T follicular helper cell (primary cell): ENCODE measurements at regions not wholly inside any gene's neighbourhood (a gene's known extent, or its start where the extent isn't known, plus 50 kb on each side); places are given as distances from the start of the nearest gene placed in this dataset.

ENCODE experiments used
- DNase-seq: peaks from one replicate; pipeline ENCODE4 v3.0.0-alpha.2; 2020; ENCODE audit warnings: low read depth

DNA sequence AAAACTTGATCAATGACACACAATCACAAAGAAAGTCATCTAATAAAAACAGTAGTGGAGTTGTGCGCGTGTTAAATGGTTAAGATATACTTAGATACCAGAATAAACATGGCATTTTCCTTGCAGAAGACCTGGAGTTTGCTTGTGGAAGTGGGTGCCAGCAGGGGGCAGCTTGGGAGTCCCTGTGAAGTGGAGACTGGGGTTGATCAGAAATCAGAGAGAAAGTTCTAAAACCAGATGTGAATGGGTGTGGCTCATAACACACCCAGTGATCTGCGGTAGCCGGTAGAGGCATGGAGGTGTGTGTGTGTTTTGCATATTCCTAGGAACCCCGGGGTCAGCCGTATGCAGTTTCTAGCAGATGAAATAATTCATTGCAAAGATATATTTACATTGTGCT lies 300.1 kb upstream of the TRIB2 start:
- peak; percentile 50 for DNase-seq

DNA sequence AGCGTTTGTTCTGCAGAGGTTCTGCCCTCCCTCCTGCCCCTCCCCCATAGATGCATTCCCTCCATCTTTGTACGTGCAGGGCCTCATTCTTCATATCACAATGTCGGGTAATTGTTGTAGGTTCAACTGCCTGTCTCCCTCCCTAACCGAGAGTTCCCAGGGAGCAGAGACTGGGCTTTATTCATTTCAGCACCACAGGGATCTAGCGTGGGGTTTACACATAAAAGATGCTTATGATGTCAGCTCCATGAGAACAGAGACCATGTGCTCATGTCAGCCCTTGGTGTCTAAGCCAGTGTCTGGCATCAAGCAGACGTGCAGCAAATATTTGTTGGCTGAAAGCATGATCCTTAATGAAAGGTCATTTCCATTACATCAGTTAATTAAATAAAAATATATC lies 298.9 kb upstream of the TRIB2 start:
- DNase-seq = no peak

DNA sequence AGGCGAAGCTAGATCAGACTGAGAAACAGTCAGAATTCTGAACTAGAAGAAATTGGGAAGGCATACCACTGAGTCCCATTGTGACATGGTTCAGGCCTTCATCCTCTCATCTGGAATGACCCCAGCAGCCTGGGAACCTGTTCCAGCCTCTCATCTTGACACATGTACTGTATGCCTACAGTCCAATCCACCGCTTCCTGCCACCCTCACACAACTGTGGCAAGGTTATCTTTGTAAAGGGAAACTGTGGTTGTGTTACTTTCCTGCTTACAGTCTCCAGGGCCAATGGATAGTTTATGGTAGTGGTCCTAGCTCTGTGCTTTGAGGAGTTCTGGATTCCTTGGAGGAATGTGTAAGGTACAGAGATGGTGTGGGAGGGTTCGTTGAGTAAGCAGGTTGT lies 296.9 kb upstream of the TRIB2 start:
- no peak for DNase-seq

DNA sequence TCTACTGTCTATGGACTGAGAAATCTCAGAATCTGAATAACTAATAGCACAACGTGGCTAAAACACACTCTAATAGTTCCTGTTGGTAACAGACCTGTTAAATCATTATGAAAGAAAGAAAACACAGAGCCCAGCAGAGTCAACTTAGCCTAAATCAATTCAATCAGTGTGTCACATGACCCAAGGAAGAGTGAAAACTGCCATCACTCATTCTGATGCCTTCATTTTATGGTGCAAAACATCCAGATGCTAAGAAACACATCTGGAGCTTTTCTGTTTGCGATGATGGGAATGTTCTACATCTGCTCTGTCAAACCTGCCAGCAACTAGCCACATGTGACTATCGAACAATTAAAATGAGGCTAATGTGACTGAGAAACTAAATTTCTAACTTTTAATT lies 295.7 kb upstream of the TRIB2 start:
- no peak for DNase-seq

DNA sequence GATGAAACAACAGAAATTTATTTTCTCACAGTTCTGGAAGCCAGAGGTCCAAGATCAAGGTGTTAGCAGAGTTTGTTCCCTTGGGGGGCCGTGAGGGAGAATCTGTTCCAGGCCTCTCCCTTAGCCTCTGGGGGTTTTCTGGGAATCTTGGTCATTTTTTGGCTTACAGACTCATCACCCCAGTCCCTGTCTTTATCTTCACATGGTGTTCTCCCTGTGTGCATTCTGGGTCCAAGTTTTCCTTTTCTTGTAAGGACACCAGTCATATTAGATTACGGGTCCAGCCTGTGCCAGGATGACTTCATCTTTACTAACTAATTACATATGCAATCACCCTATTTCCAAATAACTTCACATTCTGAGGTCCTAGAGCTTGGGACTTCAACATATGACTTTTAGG lies 292.5 kb upstream of the TRIB2 start:
- no peak for DNase-seq

DNA sequence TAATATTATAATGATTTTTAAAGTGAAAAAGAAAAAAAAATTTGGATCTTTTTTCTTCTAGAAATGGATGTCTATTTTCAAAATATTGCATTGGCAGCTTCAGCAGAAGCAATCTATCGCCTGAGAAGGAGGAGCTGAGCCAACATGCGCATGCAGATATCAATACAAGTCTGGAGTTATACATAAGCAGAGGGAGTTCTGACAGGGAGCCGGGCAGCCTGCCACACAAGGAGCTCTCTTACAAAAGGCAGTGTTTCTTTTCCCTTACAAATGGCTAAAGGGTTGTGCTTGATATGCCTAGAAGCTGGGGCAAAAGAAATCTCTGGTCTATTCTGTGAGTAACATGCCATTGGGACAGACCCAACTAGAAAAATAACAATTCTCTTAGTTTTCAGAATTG lies 291.9 kb upstream of the TRIB2 start:
- DNase-seq = no peak

DNA sequence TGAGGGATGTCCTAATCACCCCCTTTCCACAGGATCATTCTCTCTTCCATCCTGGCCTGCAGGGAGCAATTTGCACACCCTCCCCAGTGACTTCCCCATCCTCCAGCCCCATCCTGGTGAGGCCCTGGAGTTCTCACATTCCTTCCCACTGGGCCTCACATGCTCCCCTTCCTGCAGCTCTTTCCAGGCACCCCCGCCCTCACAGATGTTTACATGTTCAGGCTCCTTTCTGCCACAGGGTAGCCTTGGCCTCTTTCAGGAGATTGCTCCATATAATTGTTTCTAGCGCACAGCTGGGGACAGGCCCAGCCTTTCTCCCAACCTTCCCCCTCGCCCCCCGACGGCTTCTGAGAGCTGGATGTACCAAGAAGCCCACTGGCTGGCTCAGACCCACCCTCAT lies 288.4 kb upstream of the TRIB2 start:
- no peak for DNase-seq

DNA sequence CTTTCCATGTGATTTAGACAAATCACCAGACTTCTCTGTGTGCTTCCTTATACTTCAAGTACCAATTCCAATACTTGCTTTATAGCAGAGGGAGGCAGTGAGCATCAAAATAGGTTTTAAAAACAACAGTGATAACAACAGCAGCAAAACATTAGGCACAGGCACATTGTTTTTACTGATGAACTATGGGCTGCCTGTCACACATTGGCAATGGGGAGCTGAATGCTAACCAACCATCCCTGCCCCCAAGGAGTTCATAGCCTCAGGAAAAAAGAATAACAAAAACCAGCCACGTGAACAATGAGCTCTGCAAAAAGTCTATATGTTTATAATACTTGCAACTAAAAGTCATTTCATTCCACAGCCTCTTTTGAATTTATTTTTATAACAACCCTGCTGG lies 287.9 kb upstream of the TRIB2 start:
- DNase-seq = no peak

DNA sequence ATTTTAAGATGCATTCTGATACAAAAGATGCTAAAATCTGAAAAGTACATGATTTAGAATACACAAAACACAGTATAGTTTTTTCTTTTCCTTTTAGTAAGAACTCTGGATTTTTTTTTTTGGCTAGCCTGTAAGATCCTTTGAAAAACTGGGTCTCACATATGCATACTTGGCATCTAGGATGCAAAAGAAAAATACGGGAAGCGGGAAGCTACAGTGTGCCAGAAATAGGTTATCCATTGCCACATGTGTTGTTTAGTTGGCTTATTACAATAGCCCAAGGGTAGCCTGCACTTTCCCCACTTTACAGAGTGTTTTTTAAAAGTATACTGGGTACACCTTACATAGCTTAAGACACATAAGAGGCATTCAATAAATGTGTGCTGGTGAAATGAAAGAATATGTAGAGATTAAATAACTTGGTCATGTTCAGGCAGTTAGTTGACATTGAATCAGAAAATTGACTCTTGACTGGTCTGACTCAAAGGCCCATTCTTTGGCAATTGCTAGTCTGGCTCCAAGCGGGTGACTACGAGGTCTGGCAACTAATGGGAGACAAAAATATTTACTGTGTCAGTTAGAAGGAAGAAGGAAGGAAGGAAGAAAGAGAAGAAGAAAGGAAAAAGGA lies 286.8 kb upstream of the TRIB2 start:
- no peak for DNase-seq

DNA sequence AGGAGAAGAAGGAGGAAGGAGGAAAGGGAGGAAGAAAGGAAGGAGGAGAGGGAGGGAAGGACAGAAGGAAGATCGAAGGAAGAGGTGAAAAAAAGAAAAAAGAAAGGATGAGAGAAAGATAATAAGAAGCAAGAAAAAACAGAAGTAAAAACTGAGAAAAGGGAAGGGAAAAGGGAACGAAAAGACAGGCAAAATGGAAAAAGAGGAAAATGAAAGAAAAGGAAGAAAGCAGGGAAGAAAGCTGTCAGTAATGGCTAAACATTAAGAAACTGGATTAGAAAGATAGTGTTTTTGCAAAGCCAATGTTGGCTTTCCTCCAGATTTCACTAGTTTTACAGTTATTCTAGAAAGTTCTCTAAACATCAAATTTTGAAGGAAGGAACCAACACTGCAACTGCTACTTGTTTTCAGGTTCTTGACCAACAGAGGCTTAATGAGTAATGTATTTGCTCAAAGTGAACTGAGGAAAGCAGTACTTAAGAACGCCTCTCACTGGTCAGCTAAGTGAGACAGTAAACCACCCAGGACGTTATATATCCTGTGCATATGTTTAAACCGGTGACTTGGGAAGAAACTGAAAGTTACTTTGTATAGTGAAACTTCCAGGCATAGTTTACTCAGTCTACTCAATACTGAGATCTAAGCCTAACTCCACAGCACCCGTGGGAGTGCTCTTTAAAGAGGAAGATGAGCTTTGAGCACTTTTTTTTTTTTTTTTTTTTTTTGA lies 286.2 kb upstream of the TRIB2 start:
- DNase-seq = no peak

DNA sequence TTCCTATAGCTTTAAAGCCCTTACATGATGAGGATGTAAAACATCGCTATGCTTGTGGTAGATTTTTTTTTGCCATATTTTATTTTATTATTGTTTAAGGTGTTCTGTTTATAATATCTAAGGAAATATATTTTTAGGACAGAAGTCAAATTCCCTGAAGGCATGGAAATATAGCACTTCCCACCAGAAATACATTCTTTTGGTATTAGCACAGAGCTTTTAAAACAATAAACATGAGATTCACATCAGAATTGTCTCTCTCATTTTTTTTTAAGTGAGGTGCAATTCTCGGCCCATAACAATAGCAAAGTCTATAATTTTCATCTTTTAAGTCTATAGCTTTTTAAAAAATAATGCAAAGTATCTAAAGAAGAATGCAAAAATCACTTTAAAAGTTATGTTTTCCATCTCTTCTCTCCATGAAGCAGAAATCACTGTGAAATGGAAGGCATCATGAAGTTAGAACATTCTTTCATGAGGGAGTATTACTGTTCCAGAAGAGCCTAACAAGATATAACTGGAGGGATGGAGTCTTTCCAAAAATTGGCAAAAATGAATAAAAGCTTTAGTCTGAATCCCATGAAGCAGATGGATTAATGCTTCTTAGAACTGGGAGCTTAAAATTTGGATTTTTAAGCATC lies 283.6 kb upstream of the TRIB2 start:
- DNase-seq = no peak

DNA sequence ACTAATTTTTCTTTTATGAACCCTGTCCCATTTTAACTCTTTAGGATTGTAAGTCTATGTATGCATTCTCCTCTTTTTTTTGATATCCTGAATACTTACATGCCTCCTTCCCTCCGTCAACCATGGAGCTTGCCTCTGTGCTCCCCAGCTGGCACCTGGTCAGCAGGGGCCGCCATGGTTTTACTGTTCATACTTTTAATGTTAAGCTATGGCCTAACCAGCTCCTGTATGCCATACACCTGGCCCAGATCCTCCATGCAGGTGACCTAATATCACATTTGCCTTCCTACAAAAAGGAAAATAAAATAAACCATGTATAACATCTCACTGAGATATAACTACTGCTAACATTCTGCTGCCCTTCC lies 283.1 kb upstream of the TRIB2 start:
- no peak for DNase-seq

DNA sequence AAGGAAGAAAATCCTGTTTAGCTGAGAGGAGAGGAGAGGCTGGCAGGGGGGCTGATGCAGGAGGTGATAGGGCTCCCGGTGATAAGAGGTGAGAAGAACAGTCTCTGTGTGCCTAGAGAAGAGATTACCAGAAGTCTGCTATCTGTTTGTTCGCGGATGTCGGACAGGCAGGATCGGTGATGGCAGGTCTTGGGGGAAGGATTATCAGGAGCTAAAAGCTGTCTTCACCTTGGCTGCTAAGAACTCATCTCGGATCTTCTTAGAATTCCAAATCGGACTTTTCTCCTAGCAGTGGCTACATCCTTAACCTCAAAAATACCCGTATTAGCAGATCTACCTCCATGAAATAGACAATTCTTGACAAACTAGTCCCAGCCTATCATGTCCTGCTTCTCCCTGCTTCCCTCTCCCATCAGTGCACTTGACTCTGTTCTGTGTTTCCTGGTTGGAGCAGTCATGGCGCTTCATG lies 282.1 kb upstream of the TRIB2 start:
- no peak for DNase-seq

DNA sequence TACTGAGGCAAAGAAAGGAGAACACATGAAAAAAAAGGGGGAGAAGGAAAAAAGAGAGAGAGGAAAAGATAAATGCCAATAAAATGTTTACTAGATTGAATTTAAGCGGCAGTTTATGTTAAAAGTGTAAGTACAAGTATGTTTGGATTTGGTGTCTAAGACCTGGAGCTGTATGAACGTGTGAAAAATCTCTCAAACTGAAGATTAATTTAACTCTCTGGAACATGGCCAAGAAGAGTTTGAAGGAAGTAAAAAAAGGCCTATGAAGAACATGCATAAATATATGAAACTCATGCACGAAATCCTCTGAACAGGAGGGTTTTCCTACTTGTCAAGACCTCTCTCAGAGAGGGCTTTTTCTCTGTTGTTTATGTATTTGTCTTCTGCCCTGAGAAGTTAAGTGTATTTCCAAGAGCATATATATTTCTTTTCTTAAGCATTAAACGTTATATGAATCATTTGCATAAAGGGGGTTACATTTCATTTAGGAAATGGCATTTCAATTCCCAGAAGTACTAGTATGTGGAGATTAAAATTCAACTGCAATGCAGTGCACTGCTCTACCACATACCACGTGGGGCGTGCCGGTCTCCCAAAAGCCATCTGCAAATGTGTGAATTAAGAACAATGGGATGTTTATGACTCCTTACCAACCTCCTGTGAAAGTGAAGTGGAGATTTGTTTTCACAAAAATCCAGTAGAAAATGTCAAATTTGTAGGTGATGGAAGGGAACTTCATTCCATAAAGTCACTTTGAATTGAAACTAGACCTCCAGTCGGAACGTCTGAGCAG lies 281.1 kb upstream of the TRIB2 start:
- no peak for DNase-seq

DNA sequence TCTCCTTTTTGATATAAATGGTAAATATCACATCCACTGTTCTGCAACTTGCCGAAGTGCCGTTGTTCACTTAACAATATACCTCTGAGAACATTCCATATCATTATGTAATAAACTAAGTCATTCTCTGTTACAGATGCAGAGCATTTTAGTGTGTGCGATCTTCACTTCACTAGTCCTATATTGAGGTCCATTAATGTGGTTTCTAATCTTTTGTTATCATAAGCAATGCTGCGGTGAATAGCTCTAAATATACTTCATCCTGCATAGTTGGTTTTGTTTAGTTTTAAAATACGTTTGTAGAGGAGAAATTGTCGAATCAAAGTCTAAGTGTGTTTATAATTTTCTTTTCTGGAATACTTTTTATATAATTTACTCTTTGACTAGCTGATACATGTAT lies 280.3 kb upstream of the TRIB2 start:
- no peak for DNase-seq

DNA sequence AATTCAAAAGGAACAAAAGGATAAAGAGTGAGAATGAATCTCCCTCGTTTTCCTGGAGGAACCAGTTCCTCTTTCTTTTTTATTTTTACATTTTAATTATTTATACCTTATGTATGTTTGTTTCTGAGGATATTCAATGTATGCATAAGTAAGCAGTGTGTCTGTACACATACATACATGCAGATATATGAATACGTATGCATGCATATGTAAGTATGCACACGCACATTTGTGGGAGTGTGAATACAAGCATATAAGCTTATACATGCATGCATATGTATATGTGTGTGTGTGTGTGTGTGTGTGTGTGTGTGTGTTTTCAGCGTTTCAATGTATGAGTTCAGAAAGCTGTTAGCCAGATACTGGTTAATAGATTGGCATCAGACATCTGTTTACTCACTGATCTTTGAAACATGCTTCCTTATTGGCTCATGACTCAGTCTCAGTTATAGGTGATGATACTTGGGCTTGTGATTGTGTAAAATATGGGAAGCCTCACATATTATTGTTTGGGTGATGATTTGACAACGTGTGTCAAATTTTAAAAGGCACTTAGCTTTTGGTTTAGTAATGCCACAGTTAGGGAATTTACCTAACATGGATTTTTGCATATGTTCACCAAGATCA lies 279.7 kb upstream of the TRIB2 start:
- no peak for DNase-seq

DNA sequence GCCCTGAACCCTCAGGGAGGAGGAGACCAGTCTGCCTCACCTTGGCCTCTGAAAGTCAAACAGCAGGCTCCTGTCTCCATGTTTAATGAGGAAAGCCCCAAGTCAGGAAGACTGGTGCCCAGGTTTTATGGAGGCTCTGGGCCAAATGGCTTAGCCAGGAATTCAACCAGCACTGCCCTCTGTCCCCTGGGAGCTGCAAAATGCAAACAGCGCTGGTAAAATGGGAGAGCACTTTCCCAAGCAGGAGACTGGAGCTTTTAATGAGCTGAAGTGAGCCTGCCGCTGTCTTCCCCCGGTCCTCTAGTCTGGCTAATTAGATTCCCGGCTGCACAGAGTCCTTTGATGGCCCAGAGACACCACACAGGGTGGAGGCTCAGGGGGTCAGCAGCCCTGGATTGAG lies 276.0 kb upstream of the TRIB2 start:
- DNase-seq = no peak

DNA sequence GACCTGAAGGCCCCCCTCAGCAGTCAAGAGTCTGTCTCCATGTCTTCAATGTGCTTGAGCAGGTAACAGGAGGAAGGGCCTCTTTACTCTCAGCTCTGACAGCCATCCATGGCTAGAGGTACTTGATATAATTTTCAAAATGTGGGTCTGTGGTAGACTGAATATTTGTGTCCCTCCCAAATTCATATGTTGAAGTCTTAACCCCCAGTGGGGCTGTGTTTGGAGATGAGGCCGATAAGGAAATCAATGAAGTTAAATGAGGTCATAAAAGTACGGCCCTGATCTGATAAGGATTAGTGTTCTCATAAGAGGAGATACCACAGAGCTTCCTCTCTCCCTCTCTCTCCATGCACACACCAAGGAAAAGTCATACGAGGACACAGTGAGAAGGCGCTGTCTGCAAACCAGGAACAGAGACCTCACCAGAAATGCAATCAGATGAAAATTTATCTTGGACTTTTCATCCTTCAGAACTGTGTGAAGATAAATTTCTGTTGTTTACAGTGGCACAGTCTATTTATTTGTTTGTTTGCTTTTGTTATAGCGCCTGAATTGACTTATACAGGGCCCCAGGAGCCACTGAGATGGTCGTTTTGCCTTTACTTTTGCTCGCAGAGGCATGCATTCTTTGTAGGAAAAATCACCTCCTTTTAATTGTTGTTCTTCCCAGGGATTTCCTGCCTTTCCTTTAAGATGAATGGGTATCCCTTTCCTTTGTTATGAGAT lies 274.8 kb upstream of the TRIB2 start:
- no peak for DNase-seq

DNA sequence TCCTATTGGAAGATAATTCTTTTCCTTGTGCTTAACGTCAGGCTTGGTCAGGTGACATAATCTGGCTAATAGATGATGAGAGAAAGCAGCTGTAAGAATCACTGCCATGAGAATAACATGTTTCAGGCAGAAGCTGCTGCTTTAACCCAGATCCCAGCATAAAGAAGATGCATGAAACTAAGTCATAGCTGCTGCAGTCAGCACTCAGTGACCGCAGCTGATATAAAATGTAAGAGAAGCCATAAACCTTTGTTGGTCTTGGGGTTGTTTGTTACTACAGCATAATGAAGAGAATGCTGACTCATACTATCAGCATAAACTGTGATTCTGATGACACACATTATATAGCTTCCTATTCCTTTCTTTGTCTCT lies 274.3 kb upstream of the TRIB2 start:
- DNase-seq = no peak

DNA sequence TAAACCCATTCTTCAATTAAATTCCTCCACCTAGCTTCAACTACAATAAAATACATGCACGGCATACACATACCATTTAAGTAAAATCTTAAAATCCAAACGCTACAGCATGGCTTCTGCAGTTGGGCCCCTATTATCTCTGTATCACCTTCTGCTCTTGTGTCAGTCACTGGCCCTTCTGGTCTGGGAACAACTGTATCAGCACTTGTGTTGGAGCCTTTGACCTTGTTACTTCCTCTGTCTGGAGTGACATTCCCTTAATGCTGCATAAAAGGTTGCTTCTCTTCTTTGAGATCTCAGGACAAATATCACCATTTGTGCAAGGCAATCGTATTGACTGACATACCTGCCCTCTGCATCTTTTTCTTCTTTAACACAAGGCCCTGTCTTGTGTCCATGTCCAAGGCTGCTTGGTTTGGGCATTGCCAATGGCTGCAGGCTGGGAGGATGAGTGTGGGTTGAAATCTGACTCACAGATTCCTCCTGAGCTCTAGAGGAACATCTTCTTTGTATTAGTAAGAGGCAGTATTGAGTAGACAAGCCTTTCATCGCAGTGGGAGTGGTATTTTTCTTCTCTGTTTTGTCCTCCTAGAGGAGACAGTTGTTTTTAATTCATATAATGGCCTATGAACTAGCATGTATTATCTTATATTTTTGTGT lies 267.8 kb upstream of the TRIB2 start:
- no peak for DNase-seq

DNA sequence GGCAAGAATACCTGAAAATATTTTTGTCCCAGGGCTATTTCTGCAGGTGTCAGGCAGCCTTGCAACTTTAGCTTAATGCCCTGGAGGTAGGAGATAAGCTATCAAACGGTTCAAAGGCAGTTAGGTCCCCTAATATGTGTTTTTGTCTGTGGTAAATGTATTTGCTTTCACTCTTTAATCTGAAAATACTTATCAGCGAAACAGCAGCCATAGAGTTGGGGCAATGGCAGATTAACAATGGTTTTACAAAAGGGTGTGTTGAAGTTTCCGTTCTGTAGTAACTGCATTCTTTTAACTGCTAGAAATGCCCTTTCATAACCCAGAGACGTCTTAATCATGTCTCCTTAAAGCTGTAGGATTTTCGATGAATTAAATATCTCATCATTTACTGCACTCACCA lies 265.0 kb upstream of the TRIB2 start:
- no peak for DNase-seq
